Tibial nerve (tissue), 3 donors: ENCODE measurements at regions not wholly inside any gene's neighbourhood (a gene's known extent, or its start where the extent isn't known, plus 50 kb on each side); places are given as distances from the start of the nearest gene placed in this dataset.

Experiments
- POLR2A ChIP-seq, 2 donors: fragments of 450-650 bp; IDR thresholded peaks; one replicate each; pipeline ENCODE4 v1.6.1; 2017; ENCODE audit warnings: antibody characterized with exemption in 2 of 2, mild to moderate bottlenecking in 2 of 2, moderate library complexity in 2 of 2
- TF ChIP-seq, protein P1 (sequence below), 5 experiments: fragments of 200-600 bp in 3 of 5; fragments of 450-650 bp in 2 of 5; sonication (generic) in 3 of 5; IDR thresholded peaks; one replicate each; pipeline ENCODE4 v1.5.1; 2016 to 2019; ENCODE audit warnings: antibody characterized with exemption in 5 of 5, mild to moderate bottlenecking in 3 of 5, moderate library complexity in 2 of 5

DNA sequence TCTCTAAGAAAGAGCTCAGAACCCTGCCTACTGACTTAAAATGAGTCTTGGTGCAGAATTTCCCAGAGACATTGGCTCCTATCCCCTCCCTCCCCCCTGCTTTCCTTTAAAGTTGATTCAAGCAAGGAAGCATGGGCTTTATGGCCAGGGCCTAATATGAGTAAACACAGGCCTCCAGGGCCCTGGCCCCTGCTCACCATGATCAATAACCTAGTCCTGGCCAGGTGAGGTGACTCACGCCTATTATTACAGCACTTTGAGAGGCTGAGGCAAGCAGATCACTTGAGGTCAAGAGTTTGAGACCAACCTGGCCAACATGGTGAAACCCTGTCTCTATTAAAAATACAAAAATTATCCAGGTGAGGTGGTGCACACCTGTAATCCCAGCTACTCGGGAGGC lies 165.1 kb upstream of the TMCC3 start:
- TF ChIP-seq POLR2A (IDR thresholded peaks at IDR 0.05): no peak
- TF ChIP-seq, protein P1, sequence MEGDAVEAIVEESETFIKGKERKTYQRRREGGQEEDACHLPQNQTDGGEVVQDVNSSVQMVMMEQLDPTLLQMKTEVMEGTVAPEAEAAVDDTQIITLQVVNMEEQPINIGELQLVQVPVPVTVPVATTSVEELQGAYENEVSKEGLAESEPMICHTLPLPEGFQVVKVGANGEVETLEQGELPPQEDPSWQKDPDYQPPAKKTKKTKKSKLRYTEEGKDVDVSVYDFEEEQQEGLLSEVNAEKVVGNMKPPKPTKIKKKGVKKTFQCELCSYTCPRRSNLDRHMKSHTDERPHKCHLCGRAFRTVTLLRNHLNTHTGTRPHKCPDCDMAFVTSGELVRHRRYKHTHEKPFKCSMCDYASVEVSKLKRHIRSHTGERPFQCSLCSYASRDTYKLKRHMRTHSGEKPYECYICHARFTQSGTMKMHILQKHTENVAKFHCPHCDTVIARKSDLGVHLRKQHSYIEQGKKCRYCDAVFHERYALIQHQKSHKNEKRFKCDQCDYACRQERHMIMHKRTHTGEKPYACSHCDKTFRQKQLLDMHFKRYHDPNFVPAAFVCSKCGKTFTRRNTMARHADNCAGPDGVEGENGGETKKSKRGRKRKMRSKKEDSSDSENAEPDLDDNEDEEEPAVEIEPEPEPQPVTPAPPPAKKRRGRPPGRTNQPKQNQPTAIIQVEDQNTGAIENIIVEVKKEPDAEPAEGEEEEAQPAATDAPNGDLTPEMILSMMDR (IDR thresholded peaks at IDR 0.05): no peak
